ENCODE measurements at regions not wholly inside any gene's neighbourhood (a gene's known extent, or its start where the extent isn't known, plus 50 kb on each side); places are given as distances from the start of the nearest gene placed in this dataset.

DNA sequence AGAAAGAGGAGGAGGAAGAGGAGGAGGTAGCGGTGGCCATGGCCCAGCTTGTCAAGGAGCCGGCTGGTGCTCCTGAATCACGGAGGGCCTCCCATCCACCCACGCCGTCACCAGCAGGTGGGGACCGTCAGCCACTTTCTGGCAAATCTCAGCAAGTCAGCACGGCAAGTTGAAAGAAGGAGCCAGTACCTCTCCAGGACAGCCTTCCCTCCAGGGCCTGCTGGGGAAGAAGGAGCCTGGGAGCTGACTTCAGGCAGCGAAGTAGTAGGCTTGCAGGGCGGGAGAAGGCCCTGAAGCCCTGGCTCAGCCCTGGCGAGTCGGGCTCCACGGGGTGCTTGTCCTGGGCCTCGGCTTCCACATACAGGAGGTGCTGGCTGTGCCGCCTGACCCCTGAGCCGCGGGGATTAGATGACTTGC lies 99.2 kb upstream of the TRPM1 start:
- no peak overlapping the region for H3K4me3 ChIP-seq
- no peaks in the 10 kb centered on the region for H3K27me3 ChIP-seq
- no peaks in the 10 kb centered on the region for H3K4me1 ChIP-seq (ENCODE audit: insufficient read depth)
- peak in 4 of 5 donors; percentile 57 to 76 (median 59) for DNase-seq
- 55 to 58% (median 58%) methylated on average over 16 of the region's 16 CpGs for WGBS, 3 donors
- H3K36me3 ChIP-seq, result no peaks in the 10 kb centered on the region
- intact Hi-C loops (cut with DNase I), result loop anchor here in 3 of 4 donors (5.0 to 10.0 kb wide), 2 partner anchors 284 to 292 kb away; no protein-coding TSS in a partner anchor
- TF ChIP-seq, protein P1, sequence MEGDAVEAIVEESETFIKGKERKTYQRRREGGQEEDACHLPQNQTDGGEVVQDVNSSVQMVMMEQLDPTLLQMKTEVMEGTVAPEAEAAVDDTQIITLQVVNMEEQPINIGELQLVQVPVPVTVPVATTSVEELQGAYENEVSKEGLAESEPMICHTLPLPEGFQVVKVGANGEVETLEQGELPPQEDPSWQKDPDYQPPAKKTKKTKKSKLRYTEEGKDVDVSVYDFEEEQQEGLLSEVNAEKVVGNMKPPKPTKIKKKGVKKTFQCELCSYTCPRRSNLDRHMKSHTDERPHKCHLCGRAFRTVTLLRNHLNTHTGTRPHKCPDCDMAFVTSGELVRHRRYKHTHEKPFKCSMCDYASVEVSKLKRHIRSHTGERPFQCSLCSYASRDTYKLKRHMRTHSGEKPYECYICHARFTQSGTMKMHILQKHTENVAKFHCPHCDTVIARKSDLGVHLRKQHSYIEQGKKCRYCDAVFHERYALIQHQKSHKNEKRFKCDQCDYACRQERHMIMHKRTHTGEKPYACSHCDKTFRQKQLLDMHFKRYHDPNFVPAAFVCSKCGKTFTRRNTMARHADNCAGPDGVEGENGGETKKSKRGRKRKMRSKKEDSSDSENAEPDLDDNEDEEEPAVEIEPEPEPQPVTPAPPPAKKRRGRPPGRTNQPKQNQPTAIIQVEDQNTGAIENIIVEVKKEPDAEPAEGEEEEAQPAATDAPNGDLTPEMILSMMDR (IDR thresholded peaks at IDR 0.05), result peak in 2 of 3 donors; percentile 22 to 31
- TF ChIP-seq POLR2A (IDR thresholded peaks at IDR 0.05) (no peak), EP300 (IDR thresholded peaks at IDR 0.05) (no peak)
- no peak overlapping the region for H3K27ac ChIP-seq
- no peaks in the 10 kb centered on the region for H3K9me3 ChIP-seq

- Histone ChIP-seq H3K36me3 (no peaks in the 10 kb centered on the region), H3K9me3 (no peaks in the 10 kb centered on the region), H3K27me3 (no peaks in the 10 kb centered on the region), H3K4me1 (ENCODE audit: insufficient read depth) (no peaks in the 10 kb centered on the region), H3K27ac (no peak overlapping the region), H3K4me3 (no peak overlapping the region)
- TF ChIP-seq, protein P1 (IDR thresholded peaks at IDR 0.05), result no peak
- TF ChIP-seq EP300 (IDR thresholded peaks at IDR 0.05) (no peak), POLR2A (IDR thresholded peaks at IDR 0.05) (no peak)
- WGBS, 3 donors, result 68 to 76% (median 68%) methylated on average over 8 of the region's 8 CpGs
- no peak for DNase-seq
- intact Hi-C loops (cut with DNase I), result loop anchor here in 3 of 4 donors (5.0 to 10.0 kb wide), 2 partner anchors 282 to 289 kb away; no protein-coding TSS in a partner anchor
Measured at GRCh38 chr15:31202953-31203352, 101.4 kb upstream of the TRPM1 start.

GRCh38 chr15:31203999-31204398 lies 102.5 kb upstream of the TRPM1 start:
- H3K36me3 ChIP-seq, result no peaks in the 10 kb centered on the region
- H3K27ac ChIP-seq, result no peak overlapping the region
- WGBS, 3 donors, result 81 to 84% (median 81%) methylated on average over 8 of the region's 8 CpGs
- no peak for DNase-seq
- TF ChIP-seq POLR2A (IDR thresholded peaks at IDR 0.05), result no peak
- TF ChIP-seq EP300 (IDR thresholded peaks at IDR 0.05), result no peak
- TF ChIP-seq, protein P1 (IDR thresholded peaks at IDR 0.05), result no peak
- no peak overlapping the region for H3K4me3 ChIP-seq
- no peaks in the 10 kb centered on the region for H3K4me1 ChIP-seq (ENCODE audit: insufficient read depth)
- H3K27me3 ChIP-seq, result no peaks in the 10 kb centered on the region
- H3K9me3 ChIP-seq, result no peaks in the 10 kb centered on the region
- intact Hi-C loops (cut with DNase I), result loop anchor here in 3 of 4 donors (5.0 to 10.0 kb wide), 2 partner anchors 281 to 288 kb away; no protein-coding TSS in a partner anchor

DNA sequence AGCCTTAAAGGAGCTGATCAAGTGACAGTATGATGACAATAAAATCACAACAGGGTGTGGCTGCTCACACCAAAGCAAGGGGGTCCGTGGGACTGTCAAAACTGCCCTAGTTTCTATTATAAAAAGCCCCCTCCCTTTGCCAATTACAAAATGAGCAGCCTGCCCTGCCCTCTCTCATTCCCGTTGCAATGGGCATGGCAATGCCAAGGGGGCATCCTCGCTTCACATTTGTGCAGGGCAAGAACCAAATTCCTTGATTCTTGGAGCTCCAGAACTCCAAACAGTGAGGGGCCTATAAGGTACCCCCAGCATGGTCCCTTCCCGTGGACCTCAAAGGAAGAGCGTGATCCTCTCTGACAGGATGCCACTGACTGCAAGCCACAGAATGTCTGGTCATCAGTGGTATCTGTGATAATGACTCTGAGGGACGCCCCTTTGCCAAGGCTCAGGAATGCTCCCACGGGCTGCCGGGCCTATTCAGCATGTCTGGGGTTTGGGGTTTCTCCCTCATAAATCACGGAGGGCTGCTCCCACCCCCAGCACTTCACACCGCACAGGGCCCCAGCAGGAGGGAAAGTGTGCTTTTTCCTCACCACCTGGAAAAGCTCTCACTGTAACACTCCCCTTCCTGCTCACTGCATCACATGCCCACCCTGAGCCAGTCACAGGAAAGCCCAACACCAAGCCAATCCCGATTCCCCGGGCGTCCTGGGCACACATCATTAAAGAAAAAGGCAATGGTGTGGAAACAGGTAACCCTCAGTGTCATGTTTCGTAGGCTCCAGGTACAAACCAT lies 105.1 kb upstream of the TRPM1 start:
- WGBS, 3 donors, result 54 to 58% (median 57%) methylated on average over 14 of the region's 14 CpGs
- intact Hi-C loops (cut with DNase I), result loop anchor here in 2 of 4 donors (10.0 kb wide), 1 partner anchor 278 kb away; no protein-coding TSS in a partner anchor

More for the DNA sequence above, 105.1 kb upstream of the TRPM1 start:
- Histone ChIP-seq H3K36me3 (no peaks in the 10 kb centered on the region), H3K27ac (no peak overlapping the region), H3K4me3 (no peak overlapping the region), H3K27me3 (no peaks in the 10 kb centered on the region), H3K9me3 (no peaks in the 10 kb centered on the region), H3K4me1 (ENCODE audit: insufficient read depth) (no peaks in the 10 kb centered on the region)
- no peak for TF ChIP-seq POLR2A (IDR thresholded peaks at IDR 0.05)
- TF ChIP-seq EP300 (IDR thresholded peaks at IDR 0.05), result no peak
- TF ChIP-seq, protein P1 (IDR thresholded peaks at IDR 0.05), result no peak
- no peak for DNase-seq

All from ovary (tissue), 7 donors.